Endothelial cell of umbilical vein (primary cell): ENCODE measurements at regions not wholly inside any gene's neighbourhood (a gene's known extent, or its start where the extent isn't known, plus 50 kb on each side); places are given as distances from the start of the nearest gene placed in this dataset.

Source experiments
- BruUV-seq: library from RNA; stranded (reverse); fragments of 400-500 nt; replicated peaks from 2 replicates; lab custom pipeline; 2021; lab: Mats Ljungman, UMichigan
- CTCF ChIA-PET: fragments of 300-600, 350-600 bp; sonication (Branson Sonifier 250); formaldehyde crosslinking; loops from one replicate; lab custom pipeline; 2021; ENCODE audit warnings: antibody characterized with exemption, inconsistent platforms; lab: Charles Lee
- POLR2A ChIA-PET: fragments of 300-600, 350-600 bp; sonication (Branson Sonifier 250); formaldehyde crosslinking; loops from one replicate; lab custom pipeline; 2021; ENCODE audit warnings: antibody characterized with exemption, inconsistent platforms; lab: Charles Lee
- DNase-seq: peaks from one replicate; pipeline ENCODE4 v3.0.0-alpha.2; 2011; ENCODE audit warnings: low read depth, low spot score
- FAIRE-seq: peaks from 2 replicates; lab custom pipeline; 2011; peaks lifted over from hg19 to GRCh38; lab: Jason Lieb, UNC
- H2AFZ ChIP-seq: 2 replicates; pipeline ENCODE4 v1.6.0; 2012; ENCODE audit warnings: low read depth, low read length, control low read depth, inconsistent platforms
- H3K27ac ChIP-seq: 2 replicates; pipeline ENCODE4 v1.5.1; 2011; ENCODE audit warnings: low read depth, mild to moderate bottlenecking, control low read depth, low read length, moderate library complexity; ENCODE audit not compliant: insufficient read depth
- H3K27me3 ChIP-seq, 2 experiments: 2 replicates each; pipeline versions ENCODE4 v1.6.0 to v1.6.1; 2011; ENCODE audit warnings: low read length in 2 of 2, mixed read lengths in 1 of 2; ENCODE audit not compliant: control insufficient read depth in 2 of 2, insufficient read depth in 2 of 2
- H3K36me3 ChIP-seq, 2 experiments: 2 replicates in 1 of 2; 3 replicates in 1 of 2; pipeline ENCODE4 v1.5.1; 2011; ENCODE audit warnings: low read length in 2 of 2, mild to moderate bottlenecking in 1 of 2, moderate library complexity in 1 of 2; ENCODE audit not compliant: control insufficient read depth in 2 of 2, insufficient read depth in 2 of 2; ENCODE audit errors: extremely low read depth in 1 of 2
- H3K4me1 ChIP-seq: 3 replicates; pipeline ENCODE4 v1.5.1; 2011; ENCODE audit warnings: mild to moderate bottlenecking, low read length; ENCODE audit not compliant: control insufficient read depth, insufficient read depth; ENCODE audit errors: extremely low read depth
- H3K4me2 ChIP-seq: 2 replicates; pipeline ENCODE4 v1.6.1; 2011; ENCODE audit warnings: low read length, control low read depth, mixed read lengths; ENCODE audit not compliant: insufficient read depth
- H3K4me3 ChIP-seq, 3 experiments: fragments of 200-600 bp in 1 of 3; sonication (generic), shearing (Covaris generic) in 1 of 3; replicated peaks in 1 of 3; 2 replicates each; pipeline ENCODE4 v1.5.1; 2011 to 2016; ENCODE audit warnings: control low read depth in 3 of 3, low read length in 3 of 3, mild to moderate bottlenecking in 2 of 3, inconsistent platforms in 1 of 3, low read depth in 1 of 3, moderate library complexity in 1 of 3; ENCODE audit not compliant: insufficient read depth in 1 of 3
- H3K79me2 ChIP-seq: 2 replicates; pipeline ENCODE4 v1.6.0; 2012; ENCODE audit warnings: low read length, inconsistent platforms; ENCODE audit not compliant: control insufficient read depth, insufficient read depth
- H3K9ac ChIP-seq: replicated peaks from 2 replicates; pipeline ENCODE3; 2011; ENCODE audit warnings: low read length, control low read depth; ENCODE audit not compliant: insufficient read depth; ENCODE audit errors: extremely low read depth
- H3K9me1 ChIP-seq: replicated peaks from 3 replicates; pipeline ENCODE4 v1.6.0; 2011; ENCODE audit warnings: mild to moderate bottlenecking, low read length; ENCODE audit not compliant: control insufficient read depth, insufficient read depth; ENCODE audit errors: extremely low read depth
- H3K9me3 ChIP-seq: replicated peaks from 2 replicates; pipeline ENCODE4 v1.5.1; 2012; ENCODE audit warnings: low read length, inconsistent platforms; ENCODE audit not compliant: control insufficient read depth, insufficient read depth
- H4K20me1 ChIP-seq: replicated peaks from 2 replicates; pipeline ENCODE3; 2011; ENCODE audit warnings: mild to moderate bottlenecking, low read length; ENCODE audit not compliant: control insufficient read depth, insufficient read depth; ENCODE audit errors: extremely low read depth
- CTCF ChIP-seq, 2 donors: IDR thresholded peaks; 1 replicate in 1 of 2; 2 replicates in 1 of 2; pipeline ENCODE4 v1.5.1; 2011; ENCODE audit warnings: low read length in 2 of 2, mild to moderate bottlenecking in 2 of 2, moderate library complexity in 2 of 2, control low read depth in 1 of 2, inconsistent platforms in 1 of 2, low read depth in 1 of 2; ENCODE audit not compliant: insufficient read depth in 1 of 2; ENCODE audit errors: extremely low read depth in 1 of 2
- EZH2 ChIP-seq: IDR thresholded peaks from 2 replicates; pipeline ENCODE4 v1.6.1; 2012; ENCODE audit warnings: borderline replicate concordance, low read depth, mild to moderate bottlenecking, moderate library complexity, low read length, inconsistent platforms; ENCODE audit not compliant: severe bottlenecking
- FOS ChIP-seq: IDR thresholded peaks from 2 replicates; pipeline ENCODE4 v1.6.1; 2011; ENCODE audit warnings: mild to moderate bottlenecking, low read length, moderate library complexity, borderline replicate concordance; ENCODE audit not compliant: insufficient read depth
- GATA2 ChIP-seq: IDR thresholded peaks from 2 replicates; pipeline ENCODE4 v1.7.0; 2011; ENCODE audit warnings: low read depth, mild to moderate bottlenecking, moderate library complexity, mixed read lengths, low read length; ENCODE audit not compliant: insufficient read length, insufficient read depth
- JUN ChIP-seq: IDR thresholded peaks from 2 replicates; pipeline ENCODE4 v1.6.1; 2011; ENCODE audit warnings: borderline replicate concordance, low read depth; ENCODE audit not compliant: insufficient read length, insufficient read depth
- MAX ChIP-seq: IDR thresholded peaks from 2 replicates; pipeline ENCODE4 v1.6.1; 2011; ENCODE audit not compliant: insufficient read depth, insufficient read length
- MYC ChIP-seq: IDR thresholded peaks from one replicate; pipeline ENCODE4 v1.6.1; 2011; ENCODE audit warnings: mild to moderate bottlenecking, low read depth, low read length
- POLR2A ChIP-seq: IDR thresholded peaks from 2 replicates; pipeline ENCODE4 v1.6.1; 2012; ENCODE audit warnings: low read depth, mild to moderate bottlenecking, control low read depth, low read length
- POLR2AphosphoS5 ChIP-seq: IDR thresholded peaks from 2 replicates; pipeline ENCODE4 v1.6.1; 2012; ENCODE audit warnings: low read depth, mild to moderate bottlenecking, control low read depth, low read length, moderate library complexity; ENCODE audit not compliant: insufficient read depth
- dilution Hi-C: fragments of 300-500 bp; cut with MboI; formaldehyde crosslinking; loops from one replicate; pipeline ENCODE4 v1.15.0; 2019; ENCODE audit warnings: low sequenced_read_pairs; ENCODE audit not compliant: extremely low pct_ligation_motif_present
- intact Hi-C: fragments of 100-400 bp; cut with micrococcal nuclease; formaldehyde crosslinking; loops from one replicate; pipeline ENCODE4 v1.10.0; 2022

- no peak for TF ChIP-seq MYC
- TF ChIP-seq JUN = no peak
- no peak for TF ChIP-seq POLR2AphosphoS5
- TF ChIP-seq CTCF (IDR thresholded peaks at IDR 0.05; ENCODE audit: extremely low read depth in 1 of 2, insufficient read depth in 1 of 2, low read depth in 1 of 2, low read length in 2 of 2) = no peak
- TF ChIP-seq GATA2 = no peak
- TF ChIP-seq POLR2A = no peak
- TF ChIP-seq EZH2 = no peak
- no peak for TF ChIP-seq MAX
- TF ChIP-seq FOS = no peak
- Histone ChIP-seq H3K9ac (no peak overlapping the region), H3K9me3 (no peaks in the 10 kb centered on the region), H3K79me2 (no peaks in the 10 kb centered on the region), H3K27ac (no peak overlapping the region), H3K9me1 (no peaks in the 10 kb centered on the region), H3K27me3 (no peaks in the 10 kb centered on the region), H3K36me3 (no peaks in the 10 kb centered on the region), H3K4me3 (no peak overlapping the region), H3K4me2 (no peak overlapping the region), H2AFZ (no peak overlapping the region), H3K4me1 (no peaks in the 10 kb centered on the region), H4K20me1 (no peaks in the 10 kb centered on the region)
- FAIRE-seq (no peak), DNase-seq (no peak)
- POLR2A ChIA-PET = no interaction called here
- intact Hi-C loops = no loop called here
- CTCF ChIA-PET = interaction anchor here (1.0 kb wide), 1 partner anchor 8 kb away, joined by 6 read pairs; no protein-coding TSS in a partner anchor
- BruUV-seq = no TSS peak
- dilution Hi-C loops = no loop called here
Observed at GRCh38 chr5:52282647-52283046, 505.1 kb upstream of the ITGA1 start.
